ENCODE measurements at regions not wholly inside any gene's neighbourhood (a gene's known extent, or its start where the extent isn't known, plus 50 kb on each side); places are given as distances from the start of the nearest gene placed in this dataset.

DNA sequence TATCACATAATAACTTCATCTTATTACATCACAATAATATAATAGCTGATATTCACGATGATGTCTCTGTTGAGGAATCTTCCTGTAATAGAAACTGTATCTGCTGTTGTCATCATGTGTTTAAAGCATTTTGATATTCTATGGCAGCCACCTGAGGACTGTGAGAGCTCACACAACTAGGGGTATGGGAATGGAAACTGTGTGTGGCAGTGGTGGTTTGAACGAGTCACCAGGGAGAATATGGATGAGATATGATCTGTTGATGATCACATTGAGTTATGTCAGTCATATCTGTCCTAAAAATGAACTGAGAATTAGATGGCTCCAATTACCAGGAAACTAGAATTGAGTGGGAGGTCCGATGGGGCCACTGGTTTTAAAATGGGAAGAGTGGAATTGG, 169.6 kb downstream of the MID1IP1 start:
- TF ChIP-seq TAF1 (conservative IDR thresholded peaks at IDR 0.05) (no peak), JUND (IDR thresholded peaks at IDR 0.05) (no peak), HNF4A (conservative IDR thresholded peaks at IDR 0.05) (no peak), EGR1 (IDR thresholded peaks at IDR 0.05; ENCODE audit: low read depth in 2 of 2) (no peak), ZBTB33 (IDR thresholded peaks at IDR 0.05) (no peak), REST (IDR thresholded peaks at IDR 0.05) (no peak), RAD21 (IDR thresholded peaks at IDR 0.05) (no peak), YY1 (IDR thresholded peaks at IDR 0.05) (no peak), RXRA (IDR thresholded peaks at IDR 0.05) (no peak), GABPA (IDR thresholded peaks at IDR 0.05 in 1 of 2, conservative IDR thresholded peaks at IDR 0.05 in 1 of 2) (no peak), ATF3 (IDR thresholded peaks at IDR 0.05) (no peak), FOXA2 (IDR thresholded peaks at IDR 0.05) (no peak)
- TF ChIP-seq, protein P1, sequence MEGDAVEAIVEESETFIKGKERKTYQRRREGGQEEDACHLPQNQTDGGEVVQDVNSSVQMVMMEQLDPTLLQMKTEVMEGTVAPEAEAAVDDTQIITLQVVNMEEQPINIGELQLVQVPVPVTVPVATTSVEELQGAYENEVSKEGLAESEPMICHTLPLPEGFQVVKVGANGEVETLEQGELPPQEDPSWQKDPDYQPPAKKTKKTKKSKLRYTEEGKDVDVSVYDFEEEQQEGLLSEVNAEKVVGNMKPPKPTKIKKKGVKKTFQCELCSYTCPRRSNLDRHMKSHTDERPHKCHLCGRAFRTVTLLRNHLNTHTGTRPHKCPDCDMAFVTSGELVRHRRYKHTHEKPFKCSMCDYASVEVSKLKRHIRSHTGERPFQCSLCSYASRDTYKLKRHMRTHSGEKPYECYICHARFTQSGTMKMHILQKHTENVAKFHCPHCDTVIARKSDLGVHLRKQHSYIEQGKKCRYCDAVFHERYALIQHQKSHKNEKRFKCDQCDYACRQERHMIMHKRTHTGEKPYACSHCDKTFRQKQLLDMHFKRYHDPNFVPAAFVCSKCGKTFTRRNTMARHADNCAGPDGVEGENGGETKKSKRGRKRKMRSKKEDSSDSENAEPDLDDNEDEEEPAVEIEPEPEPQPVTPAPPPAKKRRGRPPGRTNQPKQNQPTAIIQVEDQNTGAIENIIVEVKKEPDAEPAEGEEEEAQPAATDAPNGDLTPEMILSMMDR (IDR thresholded peaks at IDR 0.05; ENCODE audit: low read depth, low read length, missing input control), result no peak
- TF ChIP-seq, protein P2, sequence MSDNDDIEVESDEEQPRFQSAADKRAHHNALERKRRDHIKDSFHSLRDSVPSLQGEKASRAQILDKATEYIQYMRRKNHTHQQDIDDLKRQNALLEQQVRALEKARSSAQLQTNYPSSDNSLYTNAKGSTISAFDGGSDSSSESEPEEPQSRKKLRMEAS (IDR thresholded peaks at IDR 0.05), result no peak
